ENCODE measurements at regions not wholly inside any gene's neighbourhood (a gene's known extent, or its start where the extent isn't known, plus 50 kb on each side); places are given as distances from the start of the nearest gene placed in this dataset.
"Not testable (repeated sequence)": the region's sequence is repeated elsewhere in the genome, so short reads cannot be mapped to it uniquely, and the experiment has no call there.

- no peak for DNase-seq
Measured at GRCh38 chr2:16207151-16207550, 266.8 kb downstream of the MYCN start.

GRCh38 chr2:16206191-16206944, 266.0 kb downstream of the MYCN start:
- DNase-seq: no peak

GRCh38 chr2:16205631-16206030, 265.3 kb downstream of the MYCN start:
- DNase-seq: no peak

GRCh38 chr2:16204886-16205620, 264.7 kb downstream of the MYCN start:
- no peak for DNase-seq

DNA sequence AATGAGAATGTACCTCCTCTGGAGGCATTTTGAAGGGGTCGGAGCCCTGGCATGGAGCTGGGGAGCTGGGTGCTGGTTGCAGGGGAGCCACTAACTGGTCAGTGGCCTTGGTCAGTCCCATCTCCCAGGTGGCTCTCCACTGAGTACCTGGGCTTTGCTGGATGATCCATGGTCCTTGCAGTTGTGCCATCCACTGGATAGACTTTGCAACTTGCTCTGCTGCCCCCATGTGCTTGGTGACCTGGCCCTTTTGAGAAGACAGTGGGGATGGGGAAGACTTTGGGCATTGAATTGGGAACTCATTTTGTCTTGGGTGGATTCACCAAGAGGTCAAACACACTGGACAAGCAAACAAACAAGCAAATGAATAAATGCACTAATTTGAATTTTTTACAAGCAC, 263.9 kb downstream of the MYCN start:
- DNase-seq: no peak

GRCh38 chr2:16203691-16204090, 263.3 kb downstream of the MYCN start:
- no peak for DNase-seq

- no peak for DNase-seq
Measured at GRCh38 chr2:16203069-16203468, 262.7 kb downstream of the MYCN start.

- no peak for DNase-seq
Measured at GRCh38 chr2:16202266-16203020, 262.1 kb downstream of the MYCN start.

DNA sequence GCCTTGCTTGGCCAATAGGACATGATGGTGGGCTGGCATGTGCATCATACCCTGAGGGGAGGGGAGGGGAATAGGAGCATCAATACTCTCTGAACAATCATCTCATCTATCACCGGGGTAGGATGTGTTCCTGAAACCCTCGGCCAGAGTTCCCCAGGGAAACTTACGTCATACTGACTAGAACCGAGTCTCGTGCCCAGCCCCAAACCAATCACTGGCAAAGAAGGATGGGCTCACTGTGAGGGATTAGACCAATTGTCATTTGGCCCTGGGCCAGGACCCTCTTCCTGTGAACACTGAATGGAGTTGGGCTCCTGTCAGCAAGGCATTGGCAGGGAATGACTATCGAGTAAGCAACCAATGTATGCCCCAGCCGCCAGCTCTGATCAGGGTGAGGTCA, 261.5 kb downstream of the MYCN start:
- DNase-seq: peak; percentile 6

DNA sequence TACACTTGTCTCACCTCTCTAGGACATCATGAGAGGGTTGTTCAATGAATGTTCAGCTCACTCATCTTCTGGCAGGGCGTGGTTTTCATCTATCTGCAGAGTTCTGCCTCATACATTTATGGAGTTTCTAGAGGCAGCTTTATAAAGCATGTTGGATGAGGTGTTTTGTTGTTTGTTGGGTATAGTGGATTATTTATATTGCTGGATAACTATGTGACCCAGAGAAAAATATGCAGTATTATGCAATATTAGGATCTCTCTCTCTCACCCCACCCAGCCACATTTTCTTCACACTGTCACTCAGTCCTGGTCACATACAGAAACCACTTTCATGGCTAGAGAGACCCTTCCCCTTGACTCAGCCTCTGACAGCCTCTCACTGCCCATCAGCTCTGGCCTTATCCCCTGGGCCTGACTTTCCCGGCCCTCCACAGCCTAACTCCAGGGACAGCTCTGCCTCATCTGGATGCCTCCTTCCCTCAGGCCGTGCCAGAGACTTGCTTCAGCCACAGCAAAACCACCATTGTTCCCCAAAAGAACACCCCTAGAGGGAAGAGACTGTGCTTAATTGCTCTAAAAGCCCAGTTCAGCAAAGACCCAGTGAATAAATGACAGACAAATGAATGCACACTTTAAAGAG, 260.3 kb downstream of the MYCN start:
- DNase-seq: no peak

GRCh38 chr2:16199882-16200553, 259.7 kb downstream of the MYCN start:
- no peak for DNase-seq

- DNase-seq: not testable (repeated sequence)
Measured at GRCh38 chr2:16199241-16199640, 258.9 kb downstream of the MYCN start.

GRCh38 chr2:16198166-16198912, 258.0 kb downstream of the MYCN start:
- no peak for DNase-seq

GRCh38 chr2:16197504-16198147, 257.3 kb downstream of the MYCN start:
- DNase-seq: no peak

- DNase-seq: no peak
Measured at GRCh38 chr2:16196687-16197503, 256.5 kb downstream of the MYCN start.

DNA sequence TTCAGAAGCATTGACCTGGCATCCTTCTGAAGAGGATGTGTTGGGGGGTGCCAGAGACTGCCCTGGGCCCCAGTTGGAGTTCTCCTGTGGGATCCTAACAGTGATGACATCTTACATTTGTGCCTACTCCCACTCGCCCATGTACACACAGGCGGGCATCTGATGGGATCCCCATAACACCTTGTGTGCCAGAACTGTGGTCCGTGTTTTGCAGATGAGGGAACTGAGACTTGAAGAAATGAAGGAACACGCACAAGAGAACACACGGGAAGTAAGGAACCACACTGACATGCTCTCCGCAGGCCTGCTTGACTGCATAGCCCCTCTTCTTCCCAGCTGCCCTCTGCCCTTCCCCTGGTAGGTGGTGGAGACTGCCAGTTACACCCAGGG, 255.3 kb downstream of the MYCN start:
- DNase-seq: no peak

DNA sequence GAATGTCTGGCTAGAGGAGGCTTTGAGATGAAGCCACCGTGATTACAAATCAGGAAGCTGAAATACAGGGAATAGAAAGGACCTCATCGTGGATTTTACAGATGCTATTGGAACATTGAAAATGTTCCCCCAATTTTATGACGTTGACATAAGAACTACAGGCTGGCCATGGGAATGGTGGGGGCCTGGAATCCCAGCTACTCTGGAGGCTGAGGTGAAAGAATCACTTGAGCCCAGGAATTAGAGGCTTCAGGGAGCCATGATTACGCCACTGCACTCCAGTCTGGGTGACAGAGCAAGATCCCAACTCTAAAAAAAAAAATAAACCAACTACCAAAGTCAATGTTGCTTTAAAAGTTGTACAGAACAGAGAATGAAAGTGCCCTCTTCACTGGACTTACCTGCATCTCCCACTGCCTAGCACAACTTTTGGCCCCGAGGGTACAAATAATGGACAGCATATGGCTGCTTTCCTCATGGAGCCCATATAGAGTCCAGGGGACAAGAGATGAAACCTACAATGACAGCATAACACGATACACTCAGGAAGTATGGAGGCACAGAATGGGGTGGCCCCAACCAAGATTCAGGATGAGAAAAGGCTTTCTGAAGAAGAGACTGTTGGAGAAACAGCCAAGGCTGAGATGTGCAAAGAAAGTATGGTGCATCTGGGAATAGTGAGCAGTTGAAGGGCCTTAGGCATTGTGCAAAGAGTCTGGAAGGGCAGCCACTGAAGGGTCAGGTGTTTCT, 254.8 kb downstream of the MYCN start:
- no peak for DNase-seq

DNA sequence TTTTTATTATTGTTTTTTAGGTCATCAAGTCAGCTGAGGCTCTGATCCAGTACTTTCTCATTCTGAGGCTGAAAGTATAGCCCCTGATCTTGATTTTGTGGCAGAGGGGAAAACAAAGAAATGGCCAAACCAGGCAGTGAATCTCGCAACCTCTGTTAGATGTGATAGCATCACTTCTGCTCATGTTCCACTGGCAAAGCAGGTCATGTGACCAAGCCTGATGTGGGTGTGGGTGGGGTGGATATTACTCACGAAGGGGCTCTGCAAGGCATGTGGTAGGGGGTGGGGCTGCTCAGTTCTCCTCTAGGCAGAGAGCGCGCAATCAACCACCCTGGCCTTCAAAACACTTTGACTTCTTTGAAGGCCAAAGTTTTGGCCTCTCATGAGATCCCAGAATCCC, 254.2 kb downstream of the MYCN start:
- no peak for DNase-seq

- DNase-seq: no peak
Measured at GRCh38 chr2:16194096-16194390, 253.7 kb downstream of the MYCN start.
